NT2/D1 (cell line): ENCODE measurements at regions not wholly inside any gene's neighbourhood (a gene's known extent, or its start where the extent isn't known, plus 50 kb on each side); places are given as distances from the start of the nearest gene placed in this dataset.
"Not testable (repeated sequence)": the region's sequence is repeated elsewhere in the genome, so short reads cannot be mapped to it uniquely, and the experiment has no call there.

Experiments
- DNase-seq: peaks from one replicate; pipeline ENCODE4 v3.0.0-alpha.2; 2011; ENCODE audit warnings: low read depth, low spot score
- H3K27me3 ChIP-seq: 2 replicates; pipeline ENCODE4 v1.6.0; 2011; ENCODE audit warnings: mild to moderate bottlenecking; ENCODE audit not compliant: insufficient read length, insufficient read depth
- H3K36me3 ChIP-seq: 2 replicates; pipeline ENCODE4 v1.6.1; 2011; ENCODE audit warnings: mild to moderate bottlenecking, low read length, mixed read lengths; ENCODE audit not compliant: insufficient read depth, insufficient read length
- H3K4me1 ChIP-seq: 2 replicates; pipeline ENCODE4 v1.5.1; 2011; ENCODE audit not compliant: insufficient read depth, insufficient read length
- H3K4me3 ChIP-seq: 2 replicates; pipeline ENCODE4 v1.5.1; 2011; ENCODE audit warnings: low read depth; ENCODE audit not compliant: insufficient read length
- H3K9ac ChIP-seq: 2 replicates; pipeline ENCODE4 v1.6.0; 2011; ENCODE audit warnings: low read depth; ENCODE audit not compliant: insufficient read length
- H3K9me3 ChIP-seq: 2 replicates; pipeline ENCODE4 v1.5.1; 2011; ENCODE audit warnings: mild to moderate bottlenecking, low read length; ENCODE audit not compliant: insufficient read depth
- SUZ12 ChIP-seq: IDR thresholded peaks from 2 replicates; pipeline ENCODE4 v1.6.1; 2011; ENCODE audit not compliant: insufficient read length, insufficient read depth; ENCODE audit errors: extremely low read depth
- YY1 ChIP-seq: IDR thresholded peaks from 2 replicates; pipeline ENCODE4 v1.6.1; 2011; ENCODE audit not compliant: insufficient read length, insufficient read depth
- ZNF274 ChIP-seq: IDR thresholded peaks from 2 replicates; pipeline ENCODE4 v1.6.1; 2011; ENCODE audit warnings: mild to moderate bottlenecking, low read depth, low read length

DNA sequence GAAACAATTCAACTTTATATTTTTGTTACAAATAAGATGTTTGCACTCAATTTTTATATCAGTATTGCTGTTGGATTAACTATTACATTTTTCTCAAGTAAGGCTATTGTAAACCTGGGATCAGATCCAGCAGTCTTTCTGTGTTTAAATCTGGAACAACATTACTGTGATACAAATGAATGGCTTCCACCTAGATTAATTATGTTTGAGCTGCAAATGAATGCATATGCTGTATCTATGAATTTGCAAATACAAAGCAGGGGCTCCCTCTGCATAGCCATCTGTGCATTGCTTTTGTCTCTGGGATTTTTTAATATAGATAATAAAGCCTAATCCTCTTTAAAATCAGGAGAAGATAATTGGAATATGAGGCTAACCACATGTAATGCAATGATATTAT lies 69.8 kb upstream of the NEIL3 start:
- H3K36me3 ChIP-seq: no peaks in the 10 kb centered on the region
- no peak for TF ChIP-seq ZNF274
- TF ChIP-seq SUZ12: no peak
- no peak for TF ChIP-seq YY1

DNA sequence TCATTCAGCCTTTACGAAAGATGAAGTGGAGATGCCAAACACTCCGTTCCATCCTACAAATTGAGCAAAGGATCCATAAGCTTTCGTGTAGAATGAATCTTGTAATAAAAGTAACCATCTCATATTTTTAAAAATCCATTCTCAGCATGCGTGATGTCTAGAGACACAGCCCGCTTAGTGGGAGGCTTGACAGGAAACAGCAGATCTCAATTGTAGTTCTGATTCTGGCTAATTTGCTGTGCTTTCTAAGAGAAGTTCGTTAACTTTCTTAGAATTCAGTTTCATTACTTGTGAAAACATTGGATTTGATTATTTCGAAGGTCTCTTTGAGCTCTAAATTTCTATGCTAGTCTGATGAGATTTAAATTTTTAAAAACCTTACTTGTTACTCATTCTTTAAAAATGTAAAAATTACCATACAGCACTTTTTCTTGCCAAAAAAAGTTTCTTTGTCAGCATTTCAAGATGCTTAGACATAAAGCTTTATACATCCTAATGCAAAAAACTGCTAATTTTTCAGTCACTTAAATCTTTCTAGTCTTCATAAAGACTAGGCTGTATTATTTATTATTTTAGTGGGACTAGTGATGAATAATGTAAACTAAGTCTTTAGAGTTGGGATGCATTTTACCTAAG lies 66.9 kb upstream of the NEIL3 start:
- H3K4me3 ChIP-seq: no peak overlapping the region
- no peaks in the 10 kb centered on the region for H3K4me1 ChIP-seq
- TF ChIP-seq ZNF274: no peak
- TF ChIP-seq SUZ12: no peak
- no peak for TF ChIP-seq YY1
- H3K36me3 ChIP-seq: no peaks in the 10 kb centered on the region
- H3K27me3 ChIP-seq: no peaks in the 10 kb centered on the region
- H3K9ac ChIP-seq: no peak overlapping the region
- no peak for DNase-seq
- H3K9me3 ChIP-seq: no peaks in the 10 kb centered on the region

More for the DNA sequence above, 69.8 kb upstream of the NEIL3 start:
- H3K9ac ChIP-seq: no peak overlapping the region
- H3K27me3 ChIP-seq: no peaks in the 10 kb centered on the region
- DNase-seq: no peak
- H3K4me1 ChIP-seq: no peaks in the 10 kb centered on the region
- no peaks in the 10 kb centered on the region for H3K9me3 ChIP-seq
- no peak overlapping the region for H3K4me3 ChIP-seq

DNA sequence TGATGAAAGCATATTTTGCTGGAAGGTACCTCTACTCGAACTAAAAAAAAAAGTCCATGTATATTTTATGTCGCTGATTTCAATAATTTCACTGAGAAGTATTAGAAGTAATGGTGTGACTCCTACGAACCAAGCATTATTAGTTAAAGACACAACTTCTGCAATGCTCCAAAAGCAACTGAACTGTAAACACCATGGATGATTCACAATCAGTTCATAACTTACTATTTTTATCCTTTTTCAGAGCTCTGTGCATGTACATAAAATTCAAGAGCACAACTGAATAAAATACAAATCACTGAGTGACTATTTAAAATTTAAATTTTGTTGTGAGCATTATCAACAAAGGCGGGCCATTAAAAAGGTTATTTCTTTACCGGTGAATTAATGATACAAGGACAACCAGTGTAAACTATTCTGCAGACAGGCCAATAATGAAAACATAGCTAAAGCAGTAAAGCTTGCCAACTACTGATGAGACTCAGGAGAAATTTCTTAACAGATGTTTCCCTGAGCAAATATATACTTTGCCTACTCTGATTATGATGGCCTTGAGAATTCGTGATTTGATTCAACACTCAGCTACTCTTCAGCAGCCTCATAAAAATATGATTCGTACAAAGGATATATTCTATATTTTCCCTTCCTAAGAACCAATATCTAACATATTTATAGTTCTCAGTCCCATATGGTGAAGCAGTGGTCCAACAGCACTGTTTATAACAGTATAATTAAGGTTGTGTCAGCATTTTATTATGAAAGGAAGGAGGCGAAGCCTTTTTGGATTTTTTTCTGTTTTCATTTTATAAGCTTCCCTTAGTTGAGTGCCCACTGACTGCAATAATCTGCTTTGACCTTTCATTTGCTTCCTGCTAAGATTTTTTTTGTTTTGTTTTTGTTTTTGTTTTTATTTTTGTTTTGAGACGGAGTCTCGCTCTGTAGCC lies 62.8 kb upstream of the NEIL3 start:
- TF ChIP-seq YY1: no peak
- TF ChIP-seq ZNF274: no peak
- no peak for TF ChIP-seq SUZ12
- no peak overlapping the region for H3K4me3 ChIP-seq

DNA sequence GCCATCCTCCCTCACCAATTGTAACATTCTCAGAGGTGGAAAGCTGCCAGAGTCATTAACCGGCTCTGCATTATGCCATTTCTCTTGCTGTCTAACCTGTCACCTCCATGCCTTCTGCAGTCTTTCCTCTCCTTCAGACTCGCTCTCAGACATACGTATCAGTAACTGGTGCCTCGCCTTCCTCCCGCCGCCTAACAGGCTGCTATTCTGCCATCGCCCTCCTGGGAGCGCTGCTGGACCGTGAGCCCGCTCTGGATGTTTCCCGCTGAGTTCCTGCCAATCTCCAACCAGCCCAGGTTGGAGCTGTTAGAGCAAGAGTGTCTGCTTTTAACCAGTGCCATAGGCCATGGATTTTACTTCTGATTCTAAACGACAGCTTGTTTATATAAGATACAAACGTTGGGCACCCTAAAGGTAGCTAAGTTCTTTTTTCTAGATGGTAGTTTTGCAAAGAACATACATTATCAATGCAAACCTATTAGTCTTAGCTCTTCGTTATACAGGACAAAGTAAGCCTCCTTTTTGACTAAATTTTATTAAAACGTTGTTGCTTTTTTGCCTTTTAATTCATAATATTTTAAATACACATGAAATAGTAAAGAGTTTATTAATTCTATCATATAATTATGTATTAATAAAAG lies 59.5 kb upstream of the NEIL3 start:
- TF ChIP-seq YY1 (no peak), ZNF274 (no peak), SUZ12 (no peak)

More for the DNA sequence above, 62.8 kb upstream of the NEIL3 start:
- H3K27me3 ChIP-seq: no peaks in the 10 kb centered on the region
- no peaks in the 10 kb centered on the region for H3K36me3 ChIP-seq
- H3K9ac ChIP-seq: no peak overlapping the region
- no peaks in the 10 kb centered on the region for H3K9me3 ChIP-seq
- H3K4me1 ChIP-seq: no peaks in the 10 kb centered on the region
- no peak for DNase-seq

DNA sequence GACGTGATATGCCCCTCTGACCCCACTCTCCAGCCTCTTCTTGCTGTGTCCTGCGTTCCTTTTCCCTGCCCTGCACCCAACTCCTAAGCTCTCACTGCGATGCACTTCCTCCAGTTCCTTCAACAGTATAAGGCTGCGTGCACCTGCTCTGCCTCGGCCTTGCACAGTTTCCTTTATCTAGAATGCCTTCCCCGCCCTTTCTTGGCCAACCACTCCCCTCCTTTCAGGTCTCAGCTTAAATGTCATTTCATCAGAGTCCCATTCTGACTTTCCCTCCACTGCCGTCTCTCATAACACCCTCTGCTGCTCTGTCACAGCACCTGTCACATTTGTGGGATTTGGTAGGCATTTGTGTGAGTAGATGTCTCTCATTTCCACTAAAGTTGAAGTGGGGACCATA lies 58.4 kb upstream of the NEIL3 start:
- Histone ChIP-seq H3K27me3 (no peaks in the 10 kb centered on the region), H3K4me1 (no peaks in the 10 kb centered on the region), H3K4me3 (no peak overlapping the region), H3K9ac (no peak overlapping the region), H3K9me3 (no peaks in the 10 kb centered on the region), H3K36me3 (no peaks in the 10 kb centered on the region)
- TF ChIP-seq ZNF274 (no peak), YY1 (no peak)
- DNase-seq: no peak

More for the DNA sequence above, 59.5 kb upstream of the NEIL3 start:
- H3K36me3 ChIP-seq: no peaks in the 10 kb centered on the region
- no peaks in the 10 kb centered on the region for H3K9me3 ChIP-seq
- H3K4me1 ChIP-seq: no peaks in the 10 kb centered on the region
- H3K27me3 ChIP-seq: no peaks in the 10 kb centered on the region
- H3K9ac ChIP-seq: no peak overlapping the region
- DNase-seq: peak; percentile 58
- no peak overlapping the region for H3K4me3 ChIP-seq

DNA sequence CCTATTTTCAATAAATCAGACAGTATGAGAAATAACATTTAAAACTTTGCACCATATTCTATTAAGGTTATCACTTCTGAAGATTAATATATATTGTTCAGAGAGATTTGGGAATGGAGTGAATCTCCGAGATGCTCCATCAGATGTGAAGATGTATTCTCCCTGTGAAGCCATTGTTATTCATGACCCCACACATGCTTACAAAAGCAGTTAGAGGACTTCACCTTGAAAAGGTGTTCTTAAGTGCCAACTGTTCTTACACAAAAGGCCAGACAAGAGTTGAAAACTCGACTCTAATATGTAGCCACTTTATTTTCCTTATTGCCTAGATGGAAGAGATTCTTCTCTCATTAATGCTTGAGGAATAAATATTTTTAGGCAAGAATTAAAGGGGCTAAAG lies 54.3 kb upstream of the NEIL3 start:
- TF ChIP-seq ZNF274: no peak
- TF ChIP-seq YY1: no peak
- no peak for TF ChIP-seq SUZ12
- H3K36me3 ChIP-seq: no peaks in the 10 kb centered on the region
- H3K4me1 ChIP-seq: no peaks in the 10 kb centered on the region
- H3K4me3 ChIP-seq: no peak overlapping the region
- H3K9me3 ChIP-seq: no peaks in the 10 kb centered on the region
- DNase-seq: no peak
- no peak overlapping the region for H3K9ac ChIP-seq
- no peaks in the 10 kb centered on the region for H3K27me3 ChIP-seq

DNA sequence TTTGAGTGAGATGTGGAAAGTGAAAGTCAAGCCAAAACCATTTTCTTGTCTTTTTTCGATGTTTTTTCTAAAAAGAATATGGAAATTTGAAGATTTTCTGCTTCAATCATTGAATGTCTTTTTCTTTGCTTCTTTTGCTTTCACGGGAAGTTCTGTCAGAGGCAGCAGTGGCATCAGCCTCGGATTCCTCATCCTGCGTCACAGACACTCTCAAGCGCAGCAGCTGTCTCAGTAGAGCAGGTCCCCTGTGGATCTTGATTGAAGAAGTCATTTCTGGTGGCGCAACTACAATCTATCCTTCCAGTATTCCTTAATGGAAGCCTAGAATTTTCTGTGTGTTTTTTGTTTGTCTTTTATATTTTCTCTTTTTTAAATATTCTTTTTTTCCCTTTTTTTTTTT lies 52.7 kb upstream of the NEIL3 start:
- no peak for TF ChIP-seq YY1
- Histone ChIP-seq H3K9ac (no peak overlapping the region), H3K4me3 (no peak overlapping the region), H3K9me3 (no peaks in the 10 kb centered on the region), H3K27me3 (no peaks in the 10 kb centered on the region), H3K36me3 (no peaks in the 10 kb centered on the region), H3K4me1 (no peaks in the 10 kb centered on the region)
- DNase-seq: no peak

DNA sequence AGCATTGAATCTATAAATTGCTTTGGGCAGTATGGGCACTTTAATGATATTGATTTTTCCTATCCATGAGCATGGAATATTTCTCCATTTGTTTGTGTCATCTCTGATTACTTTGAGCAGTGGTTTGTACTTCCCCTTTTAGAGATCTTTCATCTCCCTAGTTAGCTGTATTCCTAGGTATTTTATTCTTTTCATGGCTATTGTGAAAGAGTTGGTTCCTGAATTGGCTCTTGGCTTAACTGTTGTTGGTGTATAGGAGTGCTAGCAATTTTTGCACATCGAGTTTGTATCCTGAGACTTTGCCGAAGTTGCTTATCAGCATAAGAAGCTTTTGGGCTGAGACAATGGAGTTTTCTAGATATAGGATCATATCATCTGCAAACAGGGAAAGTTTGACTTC lies 50.2 kb upstream of the NEIL3 start:
- not testable (repeated sequence) for H3K4me3 ChIP-seq, H3K4me1 ChIP-seq, H3K9ac ChIP-seq, DNase-seq, H3K9me3 ChIP-seq, H3K36me3 ChIP-seq, H3K27me3 ChIP-seq
